ENCODE measurements at regions not wholly inside any gene's neighbourhood (a gene's known extent, or its start where the extent isn't known, plus 50 kb on each side); places are given as distances from the start of the nearest gene placed in this dataset.

- no peaks in the 10 kb centered on the region for H3K27me3 ChIP-seq
- DNase-seq: no peak
- no CpG with 5 or more reads among the region's 1 CpG for WGBS, 2 donors (ENCODE audit: low coverage in 1 of 2)
- in situ Hi-C loops (cut with MboI; ENCODE audit: low pct_ligation_motif_present in 1 of 4, low pct_unique_long_range_greater_than_20kb in 1 of 4, low sequenced_read_pairs in 3 of 4) (no loop called here), intact Hi-C loops (cut with DNase I; ENCODE audit: low total_unique reads) (no loop called here)
- TF ChIP-seq EP300 (IDR thresholded peaks at IDR 0.05; ENCODE audit: low read depth): no peak
- no peak for TF ChIP-seq POLR2A (IDR thresholded peaks at IDR 0.05)
- no peak for TF ChIP-seq CTCF (IDR thresholded peaks at IDR 0.05)
- no peak for TF ChIP-seq POLR2AphosphoS5 (IDR thresholded peaks at IDR 0.05)
- H3K4me3 ChIP-seq: no peak overlapping the region
- H3K9me3 ChIP-seq: no peaks in the 10 kb centered on the region
- H3K36me3 ChIP-seq: no peaks in the 10 kb centered on the region
- no peak overlapping the region for H3K27ac ChIP-seq
- H3K4me1 ChIP-seq: peaks cover 0 to 11% (median 0%) of the 10 kb centered on the region in 4 donors
These were observed 234.2 kb downstream of the RPS4Y2 start for GRCh38 chrY:20990123-20990522.

GRCh38 chrY:20990869-20991548, 235.1 kb downstream of the RPS4Y2 start:
- peaks cover 0 to 11% (median 0%) of the 10 kb centered on the region in 4 donors for H3K4me1 ChIP-seq
- H3K9me3 ChIP-seq: no peaks in the 10 kb centered on the region
- H3K27me3 ChIP-seq: no peaks in the 10 kb centered on the region
- no peak for TF ChIP-seq POLR2AphosphoS5 (IDR thresholded peaks at IDR 0.05)
- no peak for TF ChIP-seq CTCF (IDR thresholded peaks at IDR 0.05)
- no peak for TF ChIP-seq POLR2A (IDR thresholded peaks at IDR 0.05)
- no peak for TF ChIP-seq EP300 (IDR thresholded peaks at IDR 0.05; ENCODE audit: low read depth)
- peak overlapping the region in 1 of 4 donors; percentile 26 for H3K4me3 ChIP-seq
- in situ Hi-C loops (cut with MboI; ENCODE audit: low pct_ligation_motif_present in 1 of 4, low pct_unique_long_range_greater_than_20kb in 1 of 4, low sequenced_read_pairs in 3 of 4) (no loop called here), intact Hi-C loops (cut with DNase I; ENCODE audit: low total_unique reads) (no loop called here)
- no CpG with 5 or more reads among the region's 1 CpG for WGBS, 2 donors (ENCODE audit: low coverage in 1 of 2)
- H3K27ac ChIP-seq: peak overlapping the region in 2 of 4 donors; percentile 72 to 74
- no peaks in the 10 kb centered on the region for H3K36me3 ChIP-seq
- no peak for DNase-seq

GRCh38 chrY:20997355-20997754, 241.4 kb downstream of the RPS4Y2 start:
- intact Hi-C loops (cut with DNase I; ENCODE audit: low total_unique reads): no loop called here
- in situ Hi-C loops (cut with MboI; ENCODE audit: low pct_ligation_motif_present in 1 of 4, low pct_unique_long_range_greater_than_20kb in 1 of 4, low sequenced_read_pairs in 3 of 4): no loop called here
- DNase-seq: no peak

GRCh38 chrY:20998016-20998415, 242.1 kb downstream of the RPS4Y2 start:
- in situ Hi-C loops (cut with MboI; ENCODE audit: low pct_ligation_motif_present in 1 of 4, low pct_unique_long_range_greater_than_20kb in 1 of 4, low sequenced_read_pairs in 3 of 4): no loop called here
- TF ChIP-seq CTCF (IDR thresholded peaks at IDR 0.05): no peak
- no peak for TF ChIP-seq POLR2AphosphoS5 (IDR thresholded peaks at IDR 0.05)
- no peak for TF ChIP-seq EP300 (IDR thresholded peaks at IDR 0.05; ENCODE audit: low read depth)
- no peak for TF ChIP-seq POLR2A (IDR thresholded peaks at IDR 0.05)
- Histone ChIP-seq H3K4me3 (no peak overlapping the region), H3K4me1 (no peaks in the 10 kb centered on the region), H3K9me3 (no peaks in the 10 kb centered on the region), H3K27me3 (no peaks in the 10 kb centered on the region), H3K27ac (no peak overlapping the region), H3K36me3 (no peaks in the 10 kb centered on the region)
- intact Hi-C loops (cut with DNase I; ENCODE audit: low total_unique reads): no loop called here
- no peak for DNase-seq

More at GRCh38 chrY:20997355-20997754, 241.4 kb downstream of the RPS4Y2 start:
- H3K27ac ChIP-seq: no peak overlapping the region
- no peaks in the 10 kb centered on the region for H3K36me3 ChIP-seq
- H3K4me3 ChIP-seq: no peak overlapping the region
- no peaks in the 10 kb centered on the region for H3K4me1 ChIP-seq
- whole genome bisulfite sequencing, 2 donors (ENCODE audit: low coverage in 1 of 2): 50% methylated on average over 1 of the region's 2 CpGs; no CpG with 5 or more reads in 1 of the 2 donors
- TF ChIP-seq POLR2A (IDR thresholded peaks at IDR 0.05): no peak
- TF ChIP-seq POLR2AphosphoS5 (IDR thresholded peaks at IDR 0.05): no peak
- TF ChIP-seq CTCF (IDR thresholded peaks at IDR 0.05): no peak
- TF ChIP-seq EP300 (IDR thresholded peaks at IDR 0.05; ENCODE audit: low read depth): no peak
- no peaks in the 10 kb centered on the region for H3K27me3 ChIP-seq
- H3K9me3 ChIP-seq: no peaks in the 10 kb centered on the region
